ENCODE measurements at regions not wholly inside any gene's neighbourhood (a gene's known extent, or its start where the extent isn't known, plus 50 kb on each side); places are given as distances from the start of the nearest gene placed in this dataset.
"Not testable (repeated sequence)": the region's sequence is repeated elsewhere in the genome, so short reads cannot be mapped to it uniquely, and the experiment has no call there.

DNA sequence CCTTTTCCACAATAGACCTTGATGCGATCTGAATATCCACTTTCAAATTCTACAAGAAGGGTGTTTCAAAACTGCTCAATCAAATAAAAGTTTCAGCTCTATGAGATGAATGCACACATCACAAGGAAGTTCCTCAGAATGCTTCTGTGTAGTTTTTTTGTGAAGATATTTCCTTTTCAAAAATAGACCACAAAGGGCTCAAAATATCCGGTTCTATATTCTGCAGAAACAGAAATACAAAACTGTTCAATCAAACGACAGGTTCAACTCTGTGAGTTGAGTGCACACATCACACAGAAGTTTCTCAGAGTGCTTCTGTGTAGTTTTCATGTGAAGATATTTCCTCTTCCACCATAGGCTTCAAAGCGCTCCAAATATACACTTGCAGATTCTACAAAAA, 293.9 kb upstream of the DEFB115 start:
- no peak for DNase-seq
- Histone ChIP-seq H3K4me3 (no peak overlapping the region), H3K4me1 (no peaks in the 10 kb centered on the region), H3K36me3 (no peaks in the 10 kb centered on the region), H3K27ac (no peak overlapping the region), H3K27me3 (no peaks in the 10 kb centered on the region), H3K9me3 (peaks cover 0 to 10% (median 0%) of the 10 kb centered on the region in 4 donors)
- ATAC-seq (ENCODE audit: low FRiP score in 2 of 2): no peak
- TF ChIP-seq POLR2AphosphoS5 (IDR thresholded peaks at IDR 0.05) (no peak), EP300 (IDR thresholded peaks at IDR 0.05) (no peak), POLR2A (IDR thresholded peaks at IDR 0.05) (no peak)
- TF ChIP-seq, protein P1, sequence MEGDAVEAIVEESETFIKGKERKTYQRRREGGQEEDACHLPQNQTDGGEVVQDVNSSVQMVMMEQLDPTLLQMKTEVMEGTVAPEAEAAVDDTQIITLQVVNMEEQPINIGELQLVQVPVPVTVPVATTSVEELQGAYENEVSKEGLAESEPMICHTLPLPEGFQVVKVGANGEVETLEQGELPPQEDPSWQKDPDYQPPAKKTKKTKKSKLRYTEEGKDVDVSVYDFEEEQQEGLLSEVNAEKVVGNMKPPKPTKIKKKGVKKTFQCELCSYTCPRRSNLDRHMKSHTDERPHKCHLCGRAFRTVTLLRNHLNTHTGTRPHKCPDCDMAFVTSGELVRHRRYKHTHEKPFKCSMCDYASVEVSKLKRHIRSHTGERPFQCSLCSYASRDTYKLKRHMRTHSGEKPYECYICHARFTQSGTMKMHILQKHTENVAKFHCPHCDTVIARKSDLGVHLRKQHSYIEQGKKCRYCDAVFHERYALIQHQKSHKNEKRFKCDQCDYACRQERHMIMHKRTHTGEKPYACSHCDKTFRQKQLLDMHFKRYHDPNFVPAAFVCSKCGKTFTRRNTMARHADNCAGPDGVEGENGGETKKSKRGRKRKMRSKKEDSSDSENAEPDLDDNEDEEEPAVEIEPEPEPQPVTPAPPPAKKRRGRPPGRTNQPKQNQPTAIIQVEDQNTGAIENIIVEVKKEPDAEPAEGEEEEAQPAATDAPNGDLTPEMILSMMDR (IDR thresholded peaks at IDR 0.05): no peak
- 80% methylated on average over 4 of the region's 4 CpGs for WGBS, 2 donors

GRCh38 chr20:30975859-30976258, 281.6 kb upstream of the DEFB115 start:
- H3K27ac ChIP-seq; H3K27me3 ChIP-seq; H3K36me3 ChIP-seq; H3K9me3 ChIP-seq; H3K4me1 ChIP-seq; ATAC-seq (ENCODE audit: low FRiP score in 2 of 2); H3K4me3 ChIP-seq: not testable (repeated sequence)
- DNase-seq: peak in 1 of 2 donors; percentile 48
- 83 to 93% methylated on average over 1 to 7 of the region's 13 CpGs for WGBS, 2 donors

- Histone ChIP-seq H3K4me1 (no peaks in the 10 kb centered on the region), H3K4me3 (no peak overlapping the region), H3K9me3 (peaks cover 0 to 6% (median 0%) of the 10 kb centered on the region in 4 donors), H3K27me3 (no peaks in the 10 kb centered on the region), H3K36me3 (no peaks in the 10 kb centered on the region), H3K27ac (no peak overlapping the region)
- 91 to 92% methylated on average over 18 of the region's 18 CpGs for WGBS, 2 donors
- no peak for ATAC-seq (ENCODE audit: low FRiP score in 2 of 2)
- peak in 1 of 2 donors; percentile 28 for DNase-seq
- TF ChIP-seq, protein P1 (IDR thresholded peaks at IDR 0.05): no peak
- TF ChIP-seq POLR2A (IDR thresholded peaks at IDR 0.05): no peak
- TF ChIP-seq POLR2AphosphoS5 (IDR thresholded peaks at IDR 0.05): no peak
- TF ChIP-seq EP300 (IDR thresholded peaks at IDR 0.05): no peak
Measured at GRCh38 chr20:30985386-30985785, 272.1 kb upstream of the DEFB115 start.

Small RNAs in the stretch of these regions (small RNA-seq; reads per million reads assigned to genes)
- 0 to 0.12 (median 0) reads per million in 4 donors for gene RNA5SP528
